NT2/D1 (cell line): ENCODE measurements at regions not wholly inside any gene's neighbourhood (a gene's known extent, or its start where the extent isn't known, plus 50 kb on each side); places are given as distances from the start of the nearest gene placed in this dataset.

Source experiments
- SUZ12 ChIP-seq: IDR thresholded peaks from 2 replicates; pipeline ENCODE4 v1.6.1; 2011; ENCODE audit not compliant: insufficient read length, insufficient read depth; ENCODE audit errors: extremely low read depth
- YY1 ChIP-seq: IDR thresholded peaks from 2 replicates; pipeline ENCODE4 v1.6.1; 2011; ENCODE audit not compliant: insufficient read length, insufficient read depth
- ZNF274 ChIP-seq: IDR thresholded peaks from 2 replicates; pipeline ENCODE4 v1.6.1; 2011; ENCODE audit warnings: mild to moderate bottlenecking, low read depth, low read length

DNA sequence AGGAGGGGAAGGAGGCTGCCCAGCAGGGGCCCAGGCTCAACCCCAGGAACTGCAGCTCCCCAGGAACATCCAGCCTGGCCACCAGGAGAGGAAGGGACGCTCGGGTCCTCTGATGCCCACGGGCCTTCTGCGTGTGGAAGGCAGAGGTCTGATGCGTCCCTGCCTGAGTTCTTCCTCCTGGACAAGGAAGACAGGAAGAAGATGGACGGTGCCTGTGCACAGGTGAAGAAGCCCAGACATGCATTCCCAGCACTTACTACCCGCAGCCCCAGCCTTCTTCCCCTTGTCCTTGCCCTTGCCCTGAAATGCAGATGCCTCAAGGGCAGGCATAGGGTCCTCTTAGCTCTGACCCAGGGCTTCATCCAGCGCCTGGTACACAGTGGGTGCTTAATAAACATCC, 56.7 kb upstream of the IRX1 start:
- TF ChIP-seq SUZ12 (no peak), ZNF274 (no peak), YY1 (no peak)
